GM13976 (cell line): ENCODE measurements at regions not wholly inside any gene's neighbourhood (a gene's known extent, or its start where the extent isn't known, plus 50 kb on each side); places are given as distances from the start of the nearest gene placed in this dataset.

Experiments
- DNase-seq: peaks from one replicate; pipeline ENCODE4 v3.0.0; 2012; ENCODE audit warnings: low spot score
- CTCF ChIP-seq: IDR thresholded peaks from 2 replicates; pipeline ENCODE4 v1.5.1; 2012; ENCODE audit warnings: borderline replicate concordance, mild to moderate bottlenecking; ENCODE audit not compliant: insufficient read depth; ENCODE audit errors: extremely low read depth, missing control alignments, control extremely low read depth
- in situ Hi-C: fragments of 300-500 bp; cut with MboI; formaldehyde crosslinking; loops from one replicate; pipeline ENCODE4 v1.12.0; 2022; ENCODE audit warnings: low sequenced_read_pairs, mixed read lengths, inconsistent platforms; ENCODE audit not compliant: unreplicated experiment

DNA sequence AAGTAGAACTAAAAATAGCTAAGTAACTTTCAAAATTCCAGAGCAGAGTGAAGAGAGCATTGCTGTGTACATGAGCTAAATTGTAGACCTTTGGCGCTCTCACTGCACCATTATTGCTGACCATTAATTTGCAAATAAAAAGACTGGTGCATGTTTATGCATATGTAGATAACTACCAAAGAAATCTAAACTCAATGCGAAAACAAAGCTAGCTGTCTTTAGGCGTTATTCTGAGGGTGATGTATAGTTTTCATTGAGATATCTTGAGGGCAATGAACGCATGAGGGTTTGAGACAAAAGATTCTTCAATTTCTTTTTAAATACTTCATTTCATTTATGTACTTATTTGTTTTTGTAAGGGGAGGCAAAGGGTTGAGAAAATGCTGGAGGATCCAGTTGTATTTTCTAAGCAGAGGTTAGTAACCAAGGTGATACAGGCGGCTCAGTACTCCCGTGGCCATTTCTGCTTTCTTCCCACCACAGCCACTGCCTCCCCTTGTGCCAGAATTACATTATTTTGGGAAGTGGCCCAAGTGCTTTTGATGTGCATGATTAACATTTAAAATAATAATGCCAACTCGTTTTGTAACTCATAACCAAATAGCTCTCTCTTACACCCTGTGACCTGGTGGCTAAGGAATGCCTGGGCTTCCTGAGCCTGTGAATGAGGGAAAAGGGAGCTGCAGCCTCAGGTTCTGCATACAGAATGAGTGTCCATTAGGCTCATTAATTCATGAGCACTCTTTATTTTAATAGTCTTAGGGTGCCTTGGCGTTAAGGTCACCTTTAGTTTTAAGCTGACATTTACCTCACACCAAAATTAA is 797.8 kb upstream of the GYPC start:
- no peak for DNase-seq
- in situ Hi-C loops: no loop called here
- TF ChIP-seq CTCF: no peak

GRCh38 chr2:125861461-125861860 is 794.5 kb upstream of the GYPC start:
- no peak for DNase-seq
- in situ Hi-C loops: no loop called here

DNA sequence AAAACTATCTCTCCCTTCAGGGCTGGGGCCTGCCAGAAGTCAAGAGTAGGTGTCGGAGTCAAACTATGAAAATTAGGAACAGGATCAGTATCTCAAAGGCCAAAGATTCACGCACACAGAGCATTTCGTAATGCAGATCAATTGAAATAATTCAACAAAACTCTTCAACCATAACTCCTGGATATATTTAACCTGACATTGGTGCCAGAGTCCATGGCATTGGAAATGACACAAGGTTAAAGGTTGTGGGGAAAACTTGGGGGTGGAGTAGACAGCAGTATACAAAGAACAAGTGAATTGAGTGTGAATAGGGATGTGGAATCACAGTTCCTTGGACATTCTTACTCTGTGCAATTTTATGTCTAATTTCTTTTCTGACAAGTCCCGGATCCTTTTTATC is 788.0 kb upstream of the GYPC start:
- no peak for DNase-seq
- in situ Hi-C loops: no loop called here
- TF ChIP-seq CTCF: no peak

More at GRCh38 chr2:125861461-125861860, 794.5 kb upstream of the GYPC start:
- no peak for TF ChIP-seq CTCF

DNA sequence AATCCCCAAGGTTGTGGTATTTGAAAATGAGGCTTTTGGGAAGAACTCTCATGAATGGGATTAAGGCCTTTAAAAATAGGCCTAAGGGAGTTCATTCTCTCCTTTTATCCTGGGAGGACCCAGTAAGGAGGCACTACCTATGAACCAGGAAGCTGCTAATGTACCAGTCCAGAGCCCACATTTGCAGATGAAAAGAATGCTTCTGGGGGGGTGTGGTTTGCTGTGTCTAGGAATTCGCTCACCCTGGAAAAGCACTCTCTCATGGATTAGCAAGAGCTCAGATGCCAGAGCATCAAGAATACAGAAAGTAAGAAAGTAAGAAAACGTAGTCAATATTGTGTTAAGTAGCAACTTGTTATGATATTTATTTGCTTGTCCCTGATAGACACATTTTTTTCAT is 785.7 kb upstream of the GYPC start:
- no peak for TF ChIP-seq CTCF
- in situ Hi-C loops: no loop called here
- no peak for DNase-seq

DNA sequence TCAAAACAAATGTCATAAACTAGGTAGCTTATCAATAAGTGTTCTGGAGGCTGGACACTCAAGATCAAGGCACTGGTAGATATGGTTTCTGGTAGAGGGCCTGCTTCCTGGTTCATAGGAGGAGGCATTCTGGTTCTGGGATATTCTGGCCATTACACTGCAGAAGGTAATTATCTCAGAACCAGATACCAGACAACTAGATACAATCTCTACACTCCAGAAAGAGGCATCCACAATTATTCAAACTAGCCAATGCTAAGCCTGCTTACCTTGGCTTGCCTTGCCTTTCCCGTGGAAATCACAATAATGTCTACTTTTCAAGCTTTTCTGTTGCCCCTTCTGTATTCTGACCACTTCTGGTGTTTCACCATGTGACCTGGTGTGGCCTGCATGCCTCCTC is 785.2 kb upstream of the GYPC start:
- no peak for DNase-seq
- no peak for TF ChIP-seq CTCF
- in situ Hi-C loops: no loop called here

DNA sequence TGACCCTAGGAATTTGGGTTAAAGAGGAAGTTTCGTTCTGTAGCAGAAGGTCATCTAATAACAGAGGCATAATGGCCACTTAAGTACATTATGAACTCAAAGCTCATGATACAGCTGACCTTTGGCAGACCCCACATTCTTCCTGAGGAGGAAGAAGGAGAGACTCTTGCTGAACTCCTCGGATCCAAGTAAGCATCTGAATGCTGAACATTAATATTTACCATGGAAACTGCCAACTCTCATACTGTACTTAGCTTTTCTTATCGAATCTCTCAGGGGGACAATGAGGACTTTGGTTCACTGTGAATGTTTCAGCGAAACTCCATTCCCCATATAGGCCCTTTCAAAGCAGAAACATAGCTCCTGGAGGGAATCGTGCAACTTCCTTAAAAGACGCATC is 781.4 kb upstream of the GYPC start:
- in situ Hi-C loops: no loop called here
- TF ChIP-seq CTCF: no peak
- DNase-seq: no peak
